ENCODE measurements at regions not wholly inside any gene's neighbourhood (a gene's known extent, or its start where the extent isn't known, plus 50 kb on each side); places are given as distances from the start of the nearest gene placed in this dataset.

DNA sequence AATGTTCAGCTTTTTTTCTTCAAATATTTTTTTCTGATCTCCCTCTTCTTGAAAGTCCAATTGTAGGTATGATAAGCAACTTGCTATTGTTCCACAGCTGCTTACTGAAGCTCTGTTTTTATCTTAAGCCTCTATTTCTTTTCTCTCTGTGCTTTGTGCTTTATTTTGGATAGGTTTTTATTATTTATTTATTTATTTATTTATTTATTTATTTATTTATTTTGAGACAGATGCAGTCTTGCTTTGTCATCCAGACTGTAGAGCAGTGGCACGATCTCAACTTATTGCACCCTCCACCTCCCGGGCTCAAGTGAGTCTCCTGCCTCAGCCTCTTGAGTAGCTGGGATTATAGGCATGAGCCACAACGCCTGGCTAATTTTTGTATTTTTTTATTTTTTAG is 199.4 kb downstream of the KLF12 start:
- Mint-ChIP-seq H3K36me3 (ENCODE audit: low read depth) (peaks cover 2% of the 10 kb centered on the region), H3K4me1 (ENCODE audit: low read depth) (peaks cover 17% of the 10 kb centered on the region), H3K27ac (no peak overlapping the region), H3K9me3 (no peaks in the 10 kb centered on the region), H3K4me3 (no peak overlapping the region), H3K27me3 (ENCODE audit: insufficient read depth) (no peaks in the 10 kb centered on the region)
- intact Hi-C loops (cut with micrococcal nuclease) = loop anchor here (1.0 kb wide), 1 partner anchor 201 kb away; no protein-coding TSS in a partner anchor
- no peak for DNase-seq (ENCODE audit: low spot score)

DNA sequence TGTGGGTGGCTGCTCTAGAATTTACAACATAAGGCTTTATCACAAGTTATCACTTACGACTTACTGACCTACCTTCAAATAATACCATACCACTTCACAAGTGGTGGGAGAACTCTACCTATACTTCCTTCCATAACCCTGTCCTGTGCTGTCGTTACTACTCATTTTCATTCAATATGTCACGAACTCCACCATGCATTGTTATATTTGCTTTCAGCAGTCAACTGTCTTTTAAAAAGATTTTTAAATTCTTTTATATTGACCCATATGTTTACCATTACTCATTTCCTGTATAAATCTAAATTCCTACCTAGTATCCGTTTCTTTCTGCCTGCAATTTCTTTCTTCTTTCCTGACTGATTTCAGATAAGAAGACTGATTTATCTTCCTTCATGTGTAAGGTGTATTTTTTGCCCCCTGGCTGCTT is 200.0 kb downstream of the KLF12 start:
- intact Hi-C loops (cut with micrococcal nuclease) = loop anchor here (1.0 kb wide), 1 partner anchor 201 kb away; no protein-coding TSS in a partner anchor
- no peak overlapping the region for H3K4me3 Mint-ChIP-seq
- no peak for DNase-seq (ENCODE audit: low spot score)
- H3K27me3 Mint-ChIP-seq (ENCODE audit: insufficient read depth) = no peaks in the 10 kb centered on the region
- peaks cover 2% of the 10 kb centered on the region for H3K36me3 Mint-ChIP-seq (ENCODE audit: low read depth)
- no peak overlapping the region for H3K27ac Mint-ChIP-seq
- peaks cover 12% of the 10 kb centered on the region for H3K4me1 Mint-ChIP-seq (ENCODE audit: low read depth)
- no peaks in the 10 kb centered on the region for H3K9me3 Mint-ChIP-seq

DNA sequence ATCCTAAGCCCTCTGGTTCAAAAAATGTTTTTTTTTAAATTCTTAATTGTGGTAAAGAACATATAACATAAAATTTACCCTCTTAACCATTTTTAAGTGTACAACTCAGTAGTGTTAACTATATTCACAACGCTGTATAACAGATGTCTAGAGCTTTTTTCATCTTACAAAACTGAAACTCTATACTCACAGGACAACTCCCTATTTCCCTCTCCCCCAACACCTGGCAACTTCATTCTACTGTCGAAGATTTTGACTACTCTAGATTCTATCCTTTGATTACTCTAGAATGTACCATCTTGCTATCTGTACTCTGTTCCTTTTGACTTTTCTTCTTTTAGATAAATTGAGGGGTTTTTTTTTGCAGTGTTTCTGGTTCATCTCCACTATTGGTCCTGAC is 200.4 kb downstream of the KLF12 start:
- intact Hi-C loops (cut with micrococcal nuclease) = loop anchor here (1.0 kb wide), 1 partner anchor 202 kb away; no protein-coding TSS in a partner anchor
- H3K4me3 Mint-ChIP-seq = no peak overlapping the region

DNA sequence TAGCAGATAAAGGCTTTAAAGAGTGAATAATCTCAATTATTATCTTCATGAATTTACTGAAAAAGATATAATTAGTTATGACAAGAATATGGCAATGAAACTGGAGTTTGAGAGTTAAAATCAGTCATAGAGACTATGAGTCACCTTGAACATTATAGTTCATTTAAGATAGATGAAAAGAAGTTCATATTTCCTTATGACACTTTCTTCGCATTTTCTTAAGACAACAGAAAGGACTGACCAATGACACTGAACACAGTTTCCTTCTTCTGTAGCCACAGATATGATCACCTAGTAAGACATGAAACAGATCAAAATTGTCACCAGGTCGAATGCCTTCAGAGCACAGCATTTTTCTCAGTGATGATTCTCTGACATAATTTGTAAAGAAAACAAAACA is 202.1 kb downstream of the KLF12 start:
- intact Hi-C loops (cut with micrococcal nuclease) = loop anchor here (1.0 kb wide), 2 partner anchors 8 to 11 kb away; no protein-coding TSS in a partner anchor
- no peak for DNase-seq (ENCODE audit: low spot score)
- peaks cover 2% of the 10 kb centered on the region for H3K36me3 Mint-ChIP-seq (ENCODE audit: low read depth)
- no peaks in the 10 kb centered on the region for H3K9me3 Mint-ChIP-seq
- H3K27me3 Mint-ChIP-seq (ENCODE audit: insufficient read depth) = no peaks in the 10 kb centered on the region
- H3K4me1 Mint-ChIP-seq (ENCODE audit: low read depth) = peaks cover 12% of the 10 kb centered on the region
- H3K27ac Mint-ChIP-seq = no peak overlapping the region
- H3K4me3 Mint-ChIP-seq = no peak overlapping the region

More for the DNA sequence above, 200.4 kb downstream of the KLF12 start:
- Mint-ChIP-seq H3K4me1 (ENCODE audit: low read depth) (peaks cover 12% of the 10 kb centered on the region), H3K9me3 (no peaks in the 10 kb centered on the region), H3K27me3 (ENCODE audit: insufficient read depth) (no peaks in the 10 kb centered on the region), H3K27ac (no peak overlapping the region), H3K36me3 (ENCODE audit: low read depth) (peaks cover 2% of the 10 kb centered on the region)
- no peak for DNase-seq (ENCODE audit: low spot score)

DNA sequence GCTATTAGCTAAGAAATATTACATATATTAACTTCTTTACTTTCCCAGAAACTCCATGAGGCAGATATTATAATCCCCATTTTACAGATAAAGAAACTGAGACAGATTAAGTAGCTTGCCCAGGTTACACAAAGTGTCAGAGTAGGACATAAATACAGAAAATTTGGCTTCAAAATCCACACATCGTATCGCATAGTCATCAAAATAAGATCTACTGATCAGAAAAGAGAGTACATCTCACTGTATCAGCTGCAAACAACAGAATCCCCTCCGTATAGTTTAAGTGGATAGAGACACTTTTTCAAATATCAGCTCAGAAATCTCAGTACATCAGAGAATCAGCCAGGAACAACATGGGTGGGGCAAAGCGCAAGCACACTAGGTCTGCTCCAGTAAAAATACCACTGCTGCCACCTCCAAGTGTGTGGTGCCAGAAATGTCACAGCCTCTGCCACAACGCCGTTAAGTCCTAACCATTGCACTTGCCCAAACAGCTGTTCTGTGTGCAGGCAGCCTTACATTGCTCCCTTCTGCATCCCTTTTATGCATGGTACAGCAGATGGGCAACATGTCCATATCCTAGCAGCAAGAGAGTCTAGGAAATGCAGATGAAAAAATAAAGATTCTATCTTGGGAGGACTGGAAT is 204.8 kb downstream of the KLF12 start:
- Mint-ChIP-seq H3K4me1 (ENCODE audit: low read depth) (peaks cover 26% of the 10 kb centered on the region), H3K36me3 (ENCODE audit: low read depth) (peaks cover 3% of the 10 kb centered on the region), H3K4me3 (no peak overlapping the region), H3K27ac (no peak overlapping the region), H3K27me3 (ENCODE audit: insufficient read depth) (no peaks in the 10 kb centered on the region), H3K9me3 (no peaks in the 10 kb centered on the region)
- DNase-seq (ENCODE audit: low spot score) = no peak
- intact Hi-C loops (cut with micrococcal nuclease) = loop anchor here (10.0 kb wide), 1 partner anchor 215 kb away; no protein-coding TSS in a partner anchor

DNA sequence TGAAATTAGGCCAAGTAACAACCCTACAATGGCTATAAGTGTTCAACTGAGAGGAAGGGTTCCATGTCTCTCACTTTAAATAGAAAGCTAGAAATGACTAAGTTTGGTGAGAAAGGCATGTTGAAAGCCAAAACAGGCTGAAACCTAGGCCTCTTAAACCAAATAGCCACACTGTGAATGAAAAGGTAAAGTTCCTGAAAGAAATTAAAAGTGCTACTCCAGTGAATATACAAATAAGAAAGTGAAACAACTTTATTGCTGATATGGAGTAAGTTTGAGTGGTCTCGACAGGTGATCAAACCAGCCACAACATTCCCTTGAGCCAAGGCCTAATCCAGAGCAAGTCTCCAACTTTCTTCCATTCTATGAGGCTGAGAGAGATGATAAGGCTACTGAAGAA is 209.6 kb downstream of the KLF12 start:
- Mint-ChIP-seq H3K9me3 (no peaks in the 10 kb centered on the region), H3K36me3 (ENCODE audit: low read depth) (peaks cover 2% of the 10 kb centered on the region), H3K27ac (no peak overlapping the region), H3K4me3 (no peak overlapping the region), H3K27me3 (ENCODE audit: insufficient read depth) (no peaks in the 10 kb centered on the region), H3K4me1 (ENCODE audit: low read depth) (peaks cover 25% of the 10 kb centered on the region)
- intact Hi-C loops (cut with micrococcal nuclease) = loop anchor here (1.0 to 10.0 kb wide), 3 partner anchors 8 to 210 kb away; no protein-coding TSS in a partner anchor
- DNase-seq (ENCODE audit: low spot score) = no peak

DNA sequence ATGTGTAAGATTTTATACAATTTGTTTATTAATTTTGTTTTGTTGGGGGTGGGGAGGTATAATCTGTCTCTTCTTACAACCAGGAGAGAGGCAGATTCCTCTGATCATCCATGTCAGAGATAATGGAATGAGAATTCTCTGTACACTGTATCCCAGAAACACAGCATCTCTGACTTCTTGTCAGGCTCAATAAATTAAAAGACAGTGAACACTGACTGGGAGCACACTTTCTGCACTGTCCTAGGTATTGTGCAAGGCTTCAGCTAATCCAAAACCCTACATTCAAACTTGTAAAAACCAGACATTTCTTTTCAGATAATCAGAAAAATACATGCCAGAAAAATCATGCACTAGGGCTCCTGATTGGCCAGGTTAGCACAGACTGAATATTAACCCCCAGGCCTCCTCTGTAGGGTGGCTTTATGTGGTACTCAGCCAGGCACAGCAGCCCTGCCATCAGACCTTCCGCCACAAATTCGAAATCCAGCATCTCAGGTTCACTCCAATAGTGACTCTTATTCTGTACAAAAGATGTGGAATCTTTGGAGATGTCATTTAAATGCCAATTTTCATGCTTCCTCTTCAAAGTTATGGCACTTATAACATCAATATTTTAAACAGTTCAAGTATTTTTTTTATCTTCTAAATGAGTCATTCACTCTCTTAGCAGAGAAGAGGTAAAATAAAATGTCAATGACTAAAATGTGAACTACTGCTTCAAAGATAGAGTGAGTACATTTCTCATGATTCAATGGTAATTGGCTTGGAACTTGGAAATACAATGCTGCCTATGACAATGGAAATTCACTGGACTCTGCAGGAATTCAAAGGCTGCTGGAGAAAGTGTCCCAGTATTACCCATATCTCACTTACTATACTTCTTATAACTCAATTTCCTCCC is 211.5 kb downstream of the KLF12 start:
- H3K36me3 Mint-ChIP-seq (ENCODE audit: low read depth) = peaks cover 2% of the 10 kb centered on the region
- DNase-seq (ENCODE audit: low spot score) = no peak
- intact Hi-C loops (cut with micrococcal nuclease) = loop anchor here (10.0 kb wide), 1 partner anchor 208 kb away; no protein-coding TSS in a partner anchor
- H3K4me3 Mint-ChIP-seq = no peak overlapping the region
- H3K9me3 Mint-ChIP-seq = no peaks in the 10 kb centered on the region
- H3K27me3 Mint-ChIP-seq (ENCODE audit: insufficient read depth) = no peaks in the 10 kb centered on the region
- H3K4me1 Mint-ChIP-seq (ENCODE audit: low read depth) = peaks cover 37% of the 10 kb centered on the region
- H3K27ac Mint-ChIP-seq = no peak overlapping the region

DNA sequence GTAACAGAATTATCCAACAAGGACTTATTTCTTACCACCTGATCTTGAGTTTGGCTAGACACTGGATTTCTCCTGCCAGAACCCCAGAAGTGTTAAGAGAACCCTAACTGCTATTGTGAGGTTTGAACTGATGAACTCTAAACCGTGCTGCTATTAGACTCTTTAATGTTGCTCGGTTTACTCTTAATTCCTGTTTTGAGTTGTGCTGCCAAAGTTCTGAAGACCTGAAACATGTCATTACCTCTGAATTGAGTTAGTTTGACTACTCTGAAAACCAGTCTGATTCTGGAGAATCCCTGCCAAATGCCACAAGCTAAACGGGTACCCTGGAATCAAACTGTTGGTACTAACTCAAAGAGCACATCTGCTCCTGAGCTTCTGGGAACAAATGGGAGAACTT is 215.5 kb downstream of the KLF12 start:
- no peak for DNase-seq (ENCODE audit: low spot score)
- no peaks in the 10 kb centered on the region for H3K27me3 Mint-ChIP-seq (ENCODE audit: insufficient read depth)
- H3K4me1 Mint-ChIP-seq (ENCODE audit: low read depth) = peaks cover 16% of the 10 kb centered on the region
- no peaks in the 10 kb centered on the region for H3K36me3 Mint-ChIP-seq (ENCODE audit: low read depth)
- H3K4me3 Mint-ChIP-seq = no peak overlapping the region
- no peak overlapping the region for H3K27ac Mint-ChIP-seq
- no peaks in the 10 kb centered on the region for H3K9me3 Mint-ChIP-seq
- intact Hi-C loops (cut with micrococcal nuclease) = no loop called here

DNA sequence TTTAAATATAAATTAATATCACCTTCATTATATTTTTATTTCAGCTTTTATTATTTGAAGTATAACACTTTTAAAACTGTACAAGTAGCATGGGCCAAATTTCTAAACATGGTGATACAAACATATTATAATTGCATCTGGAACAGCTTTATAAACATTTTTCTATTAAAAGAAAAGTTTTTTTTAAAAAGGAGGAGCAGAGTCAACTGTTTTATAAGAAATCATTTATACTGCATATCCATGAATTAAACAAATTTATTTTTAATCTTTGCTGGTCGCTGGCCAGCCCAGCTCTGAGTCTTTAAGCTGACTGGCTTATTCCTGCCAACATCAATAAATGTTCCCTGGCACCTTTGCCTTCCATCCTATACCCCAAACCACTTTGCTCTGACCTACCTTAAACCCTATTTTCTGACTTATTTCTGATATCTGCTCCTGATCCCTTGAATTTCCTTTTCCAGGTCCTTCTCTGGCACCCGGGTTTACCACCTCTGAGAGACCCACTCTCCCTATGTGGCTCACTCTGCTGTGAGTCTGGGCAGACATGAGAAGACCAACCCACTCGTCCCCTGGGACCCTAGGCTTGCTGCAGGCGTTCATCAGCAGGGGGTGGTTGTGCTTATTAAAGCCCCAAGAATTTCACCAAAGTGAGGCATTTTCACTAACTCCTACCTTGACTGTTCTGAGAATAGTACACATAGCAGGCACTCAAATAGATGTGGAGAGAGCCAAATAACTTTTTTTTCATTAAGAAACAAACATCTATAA is 220.3 kb downstream of the KLF12 start:
- H3K9me3 Mint-ChIP-seq = no peaks in the 10 kb centered on the region
- peaks cover 19% of the 10 kb centered on the region for H3K4me1 Mint-ChIP-seq (ENCODE audit: low read depth)
- H3K27me3 Mint-ChIP-seq (ENCODE audit: insufficient read depth) = no peaks in the 10 kb centered on the region
- no peak overlapping the region for H3K4me3 Mint-ChIP-seq
- no peak for DNase-seq (ENCODE audit: low spot score)
- H3K27ac Mint-ChIP-seq = no peak overlapping the region
- intact Hi-C loops (cut with micrococcal nuclease) = no loop called here
- no peaks in the 10 kb centered on the region for H3K36me3 Mint-ChIP-seq (ENCODE audit: low read depth)

DNA sequence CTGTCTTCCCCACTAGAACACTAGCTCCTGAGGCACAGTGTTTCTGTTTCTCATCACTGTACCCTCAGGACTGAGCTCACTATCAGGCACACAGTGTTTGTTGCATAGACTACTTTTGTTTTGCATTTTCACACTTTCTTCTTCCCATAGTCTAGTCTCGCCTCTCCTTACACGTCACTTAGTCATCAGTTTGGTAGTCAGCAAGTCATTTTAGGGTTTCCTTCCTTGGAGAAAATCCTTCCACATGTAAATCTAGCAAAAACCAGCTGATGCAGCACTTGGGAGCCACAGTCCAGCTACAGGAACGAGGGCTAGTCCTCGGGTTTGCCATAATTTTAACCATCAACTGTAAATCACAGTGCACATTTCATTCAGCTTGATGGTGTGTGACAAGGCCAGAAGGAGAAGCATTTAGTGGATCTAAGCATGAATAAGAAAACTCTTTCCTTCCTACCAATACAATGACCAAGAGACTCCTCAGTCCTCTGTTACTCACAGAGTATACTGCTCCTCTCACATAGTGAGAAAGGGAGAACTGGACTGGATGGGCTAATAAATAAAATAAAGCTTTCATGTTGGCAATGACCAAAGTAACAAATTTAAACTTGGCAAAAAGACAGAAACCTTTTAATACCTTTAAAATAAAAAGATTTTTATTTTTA is 221.0 kb downstream of the KLF12 start:
- Mint-ChIP-seq H3K36me3 (ENCODE audit: low read depth) (no peaks in the 10 kb centered on the region), H3K9me3 (no peaks in the 10 kb centered on the region), H3K27me3 (ENCODE audit: insufficient read depth) (no peaks in the 10 kb centered on the region), H3K4me3 (no peak overlapping the region), H3K27ac (no peak overlapping the region), H3K4me1 (ENCODE audit: low read depth) (peaks cover 12% of the 10 kb centered on the region)
- DNase-seq (ENCODE audit: low spot score) = no peak
- intact Hi-C loops (cut with micrococcal nuclease) = no loop called here

DNA sequence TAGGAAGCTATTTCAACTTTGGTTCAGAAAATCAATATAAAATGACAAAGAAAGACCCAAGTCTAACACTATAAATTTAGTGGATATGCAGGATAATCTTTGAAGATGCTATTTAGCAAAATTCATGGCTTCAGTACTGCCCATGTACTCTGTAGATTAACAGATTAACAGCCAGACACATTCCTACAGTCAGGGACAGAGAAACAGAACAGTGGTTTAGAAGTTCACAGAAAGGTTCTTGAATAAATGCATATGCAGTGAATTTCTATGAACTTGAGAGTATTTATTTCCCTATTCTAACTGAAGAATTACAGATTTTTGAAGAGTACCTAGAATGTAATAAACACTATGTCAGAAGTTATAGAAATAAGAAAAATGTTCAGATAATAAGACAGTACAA is 222.8 kb downstream of the KLF12 start:
- Mint-ChIP-seq H3K4me1 (ENCODE audit: low read depth) (peaks cover 8% of the 10 kb centered on the region), H3K27ac (no peak overlapping the region), H3K36me3 (ENCODE audit: low read depth) (no peaks in the 10 kb centered on the region), H3K9me3 (no peaks in the 10 kb centered on the region), H3K4me3 (no peak overlapping the region), H3K27me3 (ENCODE audit: insufficient read depth) (no peaks in the 10 kb centered on the region)
- no peak for DNase-seq (ENCODE audit: low spot score)
- intact Hi-C loops (cut with micrococcal nuclease) = no loop called here

DNA sequence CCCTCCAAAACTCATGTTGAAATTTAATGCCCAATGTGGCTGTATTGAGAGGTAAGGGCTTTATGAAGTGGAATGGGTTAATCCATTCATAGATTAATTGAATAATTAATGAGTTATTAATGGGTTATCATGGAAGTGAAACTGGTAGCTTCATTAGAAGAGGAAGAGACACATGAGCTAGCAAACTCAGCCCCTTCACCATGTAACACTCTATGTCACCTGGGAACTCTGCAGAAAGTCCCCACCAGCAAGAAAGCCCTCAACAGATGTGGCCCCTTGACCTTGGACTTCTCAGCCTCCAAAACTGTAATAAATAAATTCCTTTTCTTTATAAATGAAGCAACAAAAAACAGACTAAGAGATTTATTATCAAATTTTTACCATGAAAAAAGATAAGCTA is 223.5 kb downstream of the KLF12 start:
- H3K27me3 Mint-ChIP-seq (ENCODE audit: insufficient read depth) = no peaks in the 10 kb centered on the region
- intact Hi-C loops (cut with micrococcal nuclease) = no loop called here
- H3K4me3 Mint-ChIP-seq = no peak overlapping the region
- H3K4me1 Mint-ChIP-seq (ENCODE audit: low read depth) = peaks cover 8% of the 10 kb centered on the region
- no peak for DNase-seq (ENCODE audit: low spot score)
- no peak overlapping the region for H3K27ac Mint-ChIP-seq
- H3K9me3 Mint-ChIP-seq = no peaks in the 10 kb centered on the region
- H3K36me3 Mint-ChIP-seq (ENCODE audit: low read depth) = no peaks in the 10 kb centered on the region
